ENCODE measurements at regions not wholly inside any gene's neighbourhood (a gene's known extent, or its start where the extent isn't known, plus 50 kb on each side); places are given as distances from the start of the nearest gene placed in this dataset.
A peak's percentile ranks its signal among the peaks of the same experiment; 100 is the strongest.

DNA sequence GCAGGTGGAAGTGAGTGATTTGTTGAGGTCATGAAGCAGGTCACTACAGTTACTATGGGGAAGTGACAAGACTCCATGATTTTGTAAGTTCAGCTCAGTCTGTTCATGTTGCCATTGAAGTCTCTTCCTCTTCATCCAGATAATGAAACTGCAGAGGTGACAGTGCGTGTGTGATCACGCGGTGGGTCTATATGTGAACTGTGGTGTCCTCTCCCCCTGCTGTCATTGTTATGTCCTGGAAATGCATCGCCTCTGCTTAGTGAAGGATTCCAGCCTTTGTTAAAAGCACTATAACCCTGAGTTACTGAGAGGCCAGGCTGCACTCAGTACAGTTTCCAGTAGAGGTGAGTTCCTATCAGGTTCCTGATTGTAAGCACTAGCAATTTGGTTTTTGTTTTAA, 216.2 kb upstream of the RMST start:
- no peaks in the 10 kb centered on the region for H3K36me3 ChIP-seq (ENCODE audit: control insufficient read depth, insufficient read depth, low read length)
- 40% methylated on average over 1 of the region's 4 CpGs for WGBS (ENCODE audit: insufficient coverage)
- no peak overlapping the region for H3K4me3 ChIP-seq (ENCODE audit: low read depth, low read length)
- no peaks in the 10 kb centered on the region for H3K27me3 ChIP-seq (ENCODE audit: control insufficient read depth, insufficient read depth, low read length)
- no peaks in the 10 kb centered on the region for H3K9me3 ChIP-seq (ENCODE audit: control insufficient read depth, insufficient read depth, low read length)
- DNase-seq (ENCODE audit: low read depth in 4 of 6, low spot score in 6 of 6), result no peak
- no peak overlapping the region for H3K27ac ChIP-seq (ENCODE audit: low read depth, low read length)
- H3K4me1 ChIP-seq (ENCODE audit: control insufficient read depth, insufficient read depth, low read length), result no peaks in the 10 kb centered on the region

DNA sequence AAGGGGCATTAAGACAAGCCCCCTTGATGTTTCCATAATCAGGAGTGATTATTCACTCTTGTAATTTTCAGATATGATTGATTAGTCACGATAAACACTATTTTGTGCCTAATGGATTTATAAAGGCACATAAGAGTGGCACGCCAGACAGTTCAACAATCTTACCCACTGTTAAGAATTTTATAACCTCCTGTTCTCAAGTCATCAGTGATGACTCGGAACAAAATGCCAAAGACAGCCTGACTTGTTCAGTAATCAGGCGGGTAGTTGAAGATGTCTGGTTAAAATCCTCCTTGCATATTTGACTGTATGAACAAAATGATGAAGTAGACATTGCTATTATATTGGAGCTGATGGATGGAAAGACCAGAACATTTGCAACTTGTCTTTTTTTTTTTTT, 212.1 kb upstream of the RMST start:
- H3K4me1 ChIP-seq (ENCODE audit: control insufficient read depth, insufficient read depth, low read length), result no peaks in the 10 kb centered on the region
- WGBS (ENCODE audit: insufficient coverage), result no CpG with 5 or more reads among the region's 4 CpGs
- H3K27ac ChIP-seq (ENCODE audit: low read depth, low read length), result no peak overlapping the region
- no peaks in the 10 kb centered on the region for H3K9me3 ChIP-seq (ENCODE audit: control insufficient read depth, insufficient read depth, low read length)
- H3K27me3 ChIP-seq (ENCODE audit: control insufficient read depth, insufficient read depth, low read length), result no peaks in the 10 kb centered on the region
- H3K4me3 ChIP-seq (ENCODE audit: low read depth, low read length), result no peak overlapping the region
- peak in 1 of 6 donors; percentile 46 for DNase-seq (ENCODE audit: low read depth in 4 of 6, low spot score in 6 of 6)
- H3K36me3 ChIP-seq (ENCODE audit: control insufficient read depth, insufficient read depth, low read length), result no peaks in the 10 kb centered on the region

DNA sequence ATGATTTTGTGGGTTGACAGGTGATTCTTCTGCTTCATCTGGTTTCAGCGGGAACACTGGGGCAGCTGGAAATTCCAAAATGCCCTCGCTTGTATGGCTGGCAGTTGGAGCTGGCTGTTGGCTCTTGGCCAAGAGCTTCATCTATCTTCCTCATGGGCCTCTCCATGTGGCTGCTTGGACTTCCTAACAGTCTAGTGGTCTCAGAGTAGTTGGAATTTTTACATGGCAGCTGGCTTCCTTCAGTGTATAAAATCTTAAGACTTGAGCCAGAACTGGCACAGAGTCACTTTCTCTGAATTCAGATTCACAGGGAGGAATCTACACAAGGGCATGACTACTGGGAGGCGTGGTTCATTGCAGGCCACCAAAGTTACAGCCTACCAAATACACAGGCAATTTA, 204.9 kb upstream of the RMST start:
- Histone ChIP-seq H3K27me3 (ENCODE audit: control insufficient read depth, insufficient read depth, low read length) (no peaks in the 10 kb centered on the region), H3K4me3 (ENCODE audit: low read depth, low read length) (no peak overlapping the region), H3K4me1 (ENCODE audit: control insufficient read depth, insufficient read depth, low read length) (peaks cover 7% of the 10 kb centered on the region), H3K9me3 (ENCODE audit: control insufficient read depth, insufficient read depth, low read length) (no peaks in the 10 kb centered on the region), H3K36me3 (ENCODE audit: control insufficient read depth, insufficient read depth, low read length) (no peaks in the 10 kb centered on the region), H3K27ac (ENCODE audit: low read depth, low read length) (no peak overlapping the region)
- peak in 2 of 6 donors; percentile 54 to 72 for DNase-seq (ENCODE audit: low read depth in 4 of 6, low spot score in 6 of 6)
- 33% methylated on average over 1 of the region's 3 CpGs for WGBS (ENCODE audit: insufficient coverage)

DNA sequence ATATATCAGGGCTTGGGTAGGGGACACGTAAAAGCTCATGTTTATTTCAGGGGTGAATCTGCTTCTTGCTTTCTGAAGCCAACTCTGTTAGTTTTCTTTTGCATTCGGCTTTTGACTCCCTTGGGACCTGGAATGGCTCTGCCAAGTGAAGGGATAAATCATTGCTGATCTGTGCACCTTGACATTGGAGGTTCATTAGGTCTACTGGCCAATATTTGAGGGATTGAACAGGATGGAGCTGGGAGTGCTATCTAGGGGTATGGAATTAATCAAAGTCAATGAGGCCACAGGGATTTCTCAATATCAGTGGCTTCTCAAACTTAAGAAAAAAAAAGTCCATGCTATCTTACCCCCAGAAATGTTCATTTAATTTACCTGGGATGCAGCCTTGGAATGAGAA, 203.5 kb upstream of the RMST start:
- no peak overlapping the region for H3K27ac ChIP-seq (ENCODE audit: low read depth, low read length)
- H3K27me3 ChIP-seq (ENCODE audit: control insufficient read depth, insufficient read depth, low read length), result no peaks in the 10 kb centered on the region
- peaks cover 7% of the 10 kb centered on the region for H3K4me1 ChIP-seq (ENCODE audit: control insufficient read depth, insufficient read depth, low read length)
- no peaks in the 10 kb centered on the region for H3K36me3 ChIP-seq (ENCODE audit: control insufficient read depth, insufficient read depth, low read length)
- H3K9me3 ChIP-seq (ENCODE audit: control insufficient read depth, insufficient read depth, low read length), result no peaks in the 10 kb centered on the region
- DNase-seq (ENCODE audit: low read depth in 4 of 6, low spot score in 6 of 6), result no peak
- WGBS (ENCODE audit: insufficient coverage), result 64% methylated on average over 2 of the region's 2 CpGs
- no peak overlapping the region for H3K4me3 ChIP-seq (ENCODE audit: low read depth, low read length)

DNA sequence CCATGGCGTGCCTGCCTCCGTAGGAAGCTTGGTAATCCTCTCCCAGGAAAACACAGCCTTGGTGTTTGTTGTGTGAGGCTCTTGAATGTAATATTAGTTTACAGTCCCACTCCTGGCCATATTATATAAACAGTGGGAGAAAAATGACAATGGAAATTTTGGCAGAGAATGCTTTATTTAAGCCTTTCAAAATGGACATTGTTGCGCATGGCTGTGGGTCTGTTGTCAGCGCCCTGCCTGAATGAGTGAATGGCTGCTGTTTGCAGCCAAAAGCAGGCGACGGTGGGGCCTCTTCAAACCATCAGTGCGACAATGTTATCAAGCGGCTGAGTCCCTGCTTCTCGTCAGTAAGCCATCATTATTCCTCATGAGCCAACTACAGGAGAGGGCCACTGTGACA, 201.8 kb upstream of the RMST start:
- Histone ChIP-seq H3K4me1 (ENCODE audit: control insufficient read depth, insufficient read depth, low read length) (peaks cover 7% of the 10 kb centered on the region), H3K27me3 (ENCODE audit: control insufficient read depth, insufficient read depth, low read length) (no peaks in the 10 kb centered on the region), H3K27ac (ENCODE audit: low read depth, low read length) (no peak overlapping the region), H3K36me3 (ENCODE audit: control insufficient read depth, insufficient read depth, low read length) (no peaks in the 10 kb centered on the region), H3K4me3 (ENCODE audit: low read depth, low read length) (no peak overlapping the region), H3K9me3 (ENCODE audit: control insufficient read depth, insufficient read depth, low read length) (no peaks in the 10 kb centered on the region)
- DNase-seq (ENCODE audit: low read depth in 4 of 6, low spot score in 6 of 6), result peak in 2 of 6 donors; percentile 23 to 73
- 57% methylated on average over 6 of the region's 9 CpGs for WGBS (ENCODE audit: insufficient coverage)

DNA sequence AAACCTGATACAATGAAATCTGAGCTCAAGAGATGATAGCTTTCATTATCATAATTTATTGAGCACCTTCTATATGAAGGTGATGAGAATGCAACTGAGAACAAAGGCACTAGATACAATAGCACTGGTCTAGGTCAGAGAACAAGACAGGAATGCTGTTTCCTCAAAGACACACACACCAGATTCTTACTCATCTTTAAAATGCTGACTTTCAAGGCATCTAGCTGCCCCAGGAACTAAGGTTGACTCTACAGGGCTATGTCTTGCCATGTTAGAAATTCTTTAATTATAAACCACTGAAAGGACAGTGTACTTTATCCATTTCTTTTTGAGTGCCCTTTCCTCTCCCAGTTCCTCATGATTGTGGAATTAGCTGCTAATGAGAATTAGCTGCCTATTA, 195.4 kb upstream of the RMST start:
- H3K27me3 ChIP-seq (ENCODE audit: control insufficient read depth, insufficient read depth, low read length), result no peaks in the 10 kb centered on the region
- no peak overlapping the region for H3K27ac ChIP-seq (ENCODE audit: low read depth, low read length)
- H3K4me1 ChIP-seq (ENCODE audit: control insufficient read depth, insufficient read depth, low read length), result no peaks in the 10 kb centered on the region
- H3K9me3 ChIP-seq (ENCODE audit: control insufficient read depth, insufficient read depth, low read length), result no peaks in the 10 kb centered on the region
- no peak for DNase-seq (ENCODE audit: low read depth in 4 of 6, low spot score in 6 of 6)
- H3K4me3 ChIP-seq (ENCODE audit: low read depth, low read length), result no peak overlapping the region
- H3K36me3 ChIP-seq (ENCODE audit: control insufficient read depth, insufficient read depth, low read length), result no peaks in the 10 kb centered on the region

DNA sequence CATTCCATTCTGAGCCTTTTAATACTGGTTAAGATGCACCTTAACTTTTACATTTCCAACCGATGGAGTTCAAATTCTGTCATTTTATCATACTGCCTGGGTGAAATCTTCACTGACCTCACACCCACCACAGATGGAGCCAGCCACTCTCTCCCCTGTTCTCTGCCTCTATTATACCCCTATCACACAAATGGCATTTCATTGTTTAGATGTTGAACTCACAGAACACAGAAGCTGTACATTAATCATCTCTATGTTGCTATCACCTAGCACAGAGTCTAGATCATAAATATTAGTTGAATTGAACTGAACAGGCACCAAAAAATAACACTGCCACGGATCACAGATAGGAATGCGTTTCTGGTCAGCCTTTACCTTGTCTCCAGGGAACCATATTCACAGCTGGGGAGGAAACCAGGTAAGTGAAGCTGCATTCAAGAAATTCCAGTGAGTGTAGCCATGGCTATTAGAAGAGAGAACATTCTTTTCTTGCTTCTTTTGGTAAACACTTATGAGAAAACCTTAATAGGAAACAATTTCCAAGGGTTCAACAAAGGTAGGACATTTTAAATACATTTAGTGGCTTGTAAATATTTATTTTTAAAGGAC, 194.9 kb upstream of the RMST start:
- H3K4me1 ChIP-seq (ENCODE audit: control insufficient read depth, insufficient read depth, low read length), result no peaks in the 10 kb centered on the region
- no peak overlapping the region for H3K27ac ChIP-seq (ENCODE audit: low read depth, low read length)
- no peaks in the 10 kb centered on the region for H3K36me3 ChIP-seq (ENCODE audit: control insufficient read depth, insufficient read depth, low read length)
- 83% methylated on average over 1 of the region's 3 CpGs for WGBS (ENCODE audit: insufficient coverage)
- no peaks in the 10 kb centered on the region for H3K9me3 ChIP-seq (ENCODE audit: control insufficient read depth, insufficient read depth, low read length)
- no peak overlapping the region for H3K4me3 ChIP-seq (ENCODE audit: low read depth, low read length)
- peak in 1 of 6 donors; percentile 18 for DNase-seq (ENCODE audit: low read depth in 4 of 6, low spot score in 6 of 6)
- no peaks in the 10 kb centered on the region for H3K27me3 ChIP-seq (ENCODE audit: control insufficient read depth, insufficient read depth, low read length)

DNA sequence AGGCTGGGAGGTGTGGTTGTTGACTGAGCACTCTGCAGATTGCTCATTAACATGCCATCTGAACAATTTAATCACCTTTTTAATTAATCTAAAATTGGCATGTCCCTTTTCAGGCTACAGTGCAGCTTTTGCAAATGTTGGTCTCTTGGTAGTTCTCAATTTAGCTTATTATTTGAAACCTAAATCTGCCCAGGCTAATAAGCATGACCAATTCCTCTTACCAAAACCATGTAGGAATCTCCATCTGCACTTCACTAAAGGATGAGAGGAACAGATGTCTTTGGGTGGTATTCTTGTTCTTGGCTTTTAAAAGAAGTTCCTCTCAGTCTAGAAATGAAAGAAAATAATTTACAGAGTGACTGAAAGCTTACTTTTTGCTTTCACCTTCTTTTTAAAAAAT, 190.1 kb upstream of the RMST start:
- peak in 1 of 6 donors; percentile 59 for DNase-seq (ENCODE audit: low read depth in 4 of 6, low spot score in 6 of 6)
- peaks cover 20% of the 10 kb centered on the region for H3K4me1 ChIP-seq (ENCODE audit: control insufficient read depth, insufficient read depth, low read length)
- H3K27ac ChIP-seq (ENCODE audit: low read depth, low read length), result no peak overlapping the region
- H3K4me3 ChIP-seq (ENCODE audit: low read depth, low read length), result no peak overlapping the region
- H3K9me3 ChIP-seq (ENCODE audit: control insufficient read depth, insufficient read depth, low read length), result no peaks in the 10 kb centered on the region
- H3K27me3 ChIP-seq (ENCODE audit: control insufficient read depth, insufficient read depth, low read length), result no peaks in the 10 kb centered on the region
- no peaks in the 10 kb centered on the region for H3K36me3 ChIP-seq (ENCODE audit: control insufficient read depth, insufficient read depth, low read length)

DNA sequence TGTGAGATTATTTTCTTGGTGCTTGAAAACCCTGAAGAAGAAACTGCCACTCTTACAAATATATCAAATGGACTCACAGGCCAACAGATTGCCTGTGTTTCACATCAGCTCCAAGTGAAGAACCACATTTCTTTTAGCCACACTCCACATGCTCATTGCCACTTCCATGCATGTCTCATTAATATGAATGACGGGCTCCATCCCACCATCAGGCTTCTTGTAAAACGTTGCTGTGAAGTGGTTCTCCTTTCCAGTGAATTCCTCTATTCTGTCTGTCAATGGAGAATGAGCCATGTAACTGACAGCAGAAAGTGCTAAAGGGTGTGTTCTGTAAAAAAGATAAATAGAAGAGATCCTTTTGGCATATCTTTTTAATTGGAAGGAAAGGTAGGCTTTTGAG, 188.2 kb upstream of the RMST start:
- Histone ChIP-seq H3K27ac (ENCODE audit: low read depth, low read length) (peak overlapping the region; percentile 74), H3K36me3 (ENCODE audit: control insufficient read depth, insufficient read depth, low read length) (no peaks in the 10 kb centered on the region), H3K9me3 (ENCODE audit: control insufficient read depth, insufficient read depth, low read length) (no peaks in the 10 kb centered on the region), H3K4me3 (ENCODE audit: low read depth, low read length) (no peak overlapping the region), H3K4me1 (ENCODE audit: control insufficient read depth, insufficient read depth, low read length) (peaks cover 20% of the 10 kb centered on the region), H3K27me3 (ENCODE audit: control insufficient read depth, insufficient read depth, low read length) (no peaks in the 10 kb centered on the region)
- peak in 2 of 6 donors; percentile 36 to 74 for DNase-seq (ENCODE audit: low read depth in 4 of 6, low spot score in 6 of 6)
- 28% methylated on average over 2 of the region's 2 CpGs for WGBS (ENCODE audit: insufficient coverage)

DNA sequence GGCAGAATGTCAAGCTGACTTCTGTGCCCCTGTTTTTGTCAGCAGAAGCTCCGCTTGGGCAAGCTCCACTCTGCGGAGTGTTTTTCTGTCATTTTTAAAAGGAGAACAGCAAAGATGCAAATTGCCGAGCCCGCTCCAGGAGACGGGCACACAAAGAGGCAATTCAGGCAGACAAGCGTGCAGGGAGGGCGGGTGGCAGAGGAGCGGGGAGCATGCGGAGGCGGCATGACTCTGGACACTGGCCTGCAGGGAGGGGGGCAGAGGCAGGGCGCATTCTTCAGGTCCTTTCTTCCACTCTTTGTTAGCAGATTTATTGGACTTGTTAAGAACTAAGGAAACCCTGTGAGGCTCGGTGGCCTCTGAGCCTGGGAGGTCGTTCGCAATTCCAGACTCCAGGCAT, 187.3 kb upstream of the RMST start:
- Histone ChIP-seq H3K4me3 (ENCODE audit: low read depth, low read length) (no peak overlapping the region), H3K27ac (ENCODE audit: low read depth, low read length) (peak overlapping the region; percentile 74), H3K4me1 (ENCODE audit: control insufficient read depth, insufficient read depth, low read length) (peaks cover 20% of the 10 kb centered on the region), H3K9me3 (ENCODE audit: control insufficient read depth, insufficient read depth, low read length) (no peaks in the 10 kb centered on the region), H3K36me3 (ENCODE audit: control insufficient read depth, insufficient read depth, low read length) (no peaks in the 10 kb centered on the region), H3K27me3 (ENCODE audit: control insufficient read depth, insufficient read depth, low read length) (no peaks in the 10 kb centered on the region)
- WGBS (ENCODE audit: insufficient coverage), result 5% methylated on average over 10 of the region's 14 CpGs
- DNase-seq (ENCODE audit: low read depth in 4 of 6, low spot score in 6 of 6), result peak in 5 of 6 donors; percentile 57 to 94 (median 76)
